ENCODE measurements at regions not wholly inside any gene's neighbourhood (a gene's known extent, or its start where the extent isn't known, plus 50 kb on each side); places are given as distances from the start of the nearest gene placed in this dataset.

- DNase-seq (ENCODE audit: low spot score), result no peak
- intact Hi-C loops (cut with DNase I), result no loop called here
Measured at GRCh38 chr5:2577312-2578036, 174.0 kb downstream of the IRX2 start.

- intact Hi-C loops (cut with DNase I), result no loop called here
- no peak for DNase-seq (ENCODE audit: low spot score)
Measured at GRCh38 chr5:2576823-2577222, 174.7 kb downstream of the IRX2 start.

- intact Hi-C loops (cut with DNase I), result no loop called here
- DNase-seq (ENCODE audit: low spot score), result no peak
Measured at GRCh38 chr5:2575871-2576270, 175.6 kb downstream of the IRX2 start.

GRCh38 chr5:2575292-2575691 lies 176.2 kb downstream of the IRX2 start:
- peak; percentile 51 for DNase-seq (ENCODE audit: low spot score)
- intact Hi-C loops (cut with DNase I), result no loop called here

GRCh38 chr5:2574155-2574554 lies 177.3 kb downstream of the IRX2 start:
- peak; percentile 28 for DNase-seq (ENCODE audit: low spot score)
- intact Hi-C loops (cut with DNase I), result no loop called here

GRCh38 chr5:2570586-2570985 lies 180.9 kb downstream of the IRX2 start:
- DNase-seq (ENCODE audit: low spot score), result peak; percentile 19
- intact Hi-C loops (cut with DNase I), result no loop called here

- DNase-seq (ENCODE audit: low spot score), result peak; percentile 62
- intact Hi-C loops (cut with DNase I), result no loop called here
Measured at GRCh38 chr5:2569774-2570542, 181.5 kb downstream of the IRX2 start.

GRCh38 chr5:2569176-2569575 lies 182.3 kb downstream of the IRX2 start:
- DNase-seq (ENCODE audit: low spot score), result no peak
- intact Hi-C loops (cut with DNase I), result no loop called here

GRCh38 chr5:2566284-2566683 lies 185.2 kb downstream of the IRX2 start:
- intact Hi-C loops (cut with DNase I), result no loop called here
- no peak for DNase-seq (ENCODE audit: low spot score)

GRCh38 chr5:2565147-2565546 lies 186.3 kb downstream of the IRX2 start:
- intact Hi-C loops (cut with DNase I), result no loop called here
- DNase-seq (ENCODE audit: low spot score), result no peak

GRCh38 chr5:2563046-2563445 lies 188.4 kb downstream of the IRX2 start:
- intact Hi-C loops (cut with DNase I), result no loop called here
- no peak for DNase-seq (ENCODE audit: low spot score)

- intact Hi-C loops (cut with DNase I), result no loop called here
- peak; percentile 76 for DNase-seq (ENCODE audit: low spot score)
Measured at GRCh38 chr5:2562036-2562435, 189.4 kb downstream of the IRX2 start.

- no peak for DNase-seq (ENCODE audit: low spot score)
- intact Hi-C loops (cut with DNase I), result no loop called here
Measured at GRCh38 chr5:2560435-2560834, 191.0 kb downstream of the IRX2 start.

- intact Hi-C loops (cut with DNase I), result no loop called here
- DNase-seq (ENCODE audit: low spot score), result peak; percentile 58
Measured at GRCh38 chr5:2557435-2557834, 194.0 kb downstream of the IRX2 start.

- intact Hi-C loops (cut with DNase I), result no loop called here
- DNase-seq (ENCODE audit: low spot score), result peak; percentile 56
Measured at GRCh38 chr5:2556375-2556966, 195.0 kb downstream of the IRX2 start.

- intact Hi-C loops (cut with DNase I), result no loop called here
- no peak for DNase-seq (ENCODE audit: low spot score)
Measured at GRCh38 chr5:2553611-2554010, 197.9 kb downstream of the IRX2 start.

GRCh38 chr5:2550509-2550908 lies 201.0 kb downstream of the IRX2 start:
- intact Hi-C loops (cut with DNase I), result no loop called here

GRCh38 chr5:2549900-2550299 lies 201.6 kb downstream of the IRX2 start:
- peak; percentile 72 for DNase-seq (ENCODE audit: low spot score)

More at GRCh38 chr5:2550509-2550908, 201.0 kb downstream of the IRX2 start:
- no peak for DNase-seq (ENCODE audit: low spot score)

GRCh38 chr5:2549354-2549753 lies 202.1 kb downstream of the IRX2 start:
- DNase-seq (ENCODE audit: low spot score), result peak; percentile 73
- intact Hi-C loops (cut with DNase I), result no loop called here

More at GRCh38 chr5:2549900-2550299, 201.6 kb downstream of the IRX2 start:
- intact Hi-C loops (cut with DNase I), result no loop called here

GRCh38 chr5:2546938-2547337 lies 204.5 kb downstream of the IRX2 start:
- no peak for DNase-seq (ENCODE audit: low spot score)
- intact Hi-C loops (cut with DNase I), result no loop called here
